HG03025 (cell line): ENCODE measurements at regions not wholly inside any gene's neighbourhood (a gene's known extent, or its start where the extent isn't known, plus 50 kb on each side); places are given as distances from the start of the nearest gene placed in this dataset.
"Not testable (repeated sequence)": the region's sequence is repeated elsewhere in the genome, so short reads cannot be mapped to it uniquely, and the experiment has no call there.

Experiments
- ATAC-seq: cut with Tn5 transposase; IDR thresholded peaks from one replicate; pipeline ENCODE4 v1.9.1; 2021; ENCODE audit warnings: mild to moderate bottlenecking, moderate library complexity; ENCODE audit not compliant: unreplicated experiment, low FRiP score

DNA sequence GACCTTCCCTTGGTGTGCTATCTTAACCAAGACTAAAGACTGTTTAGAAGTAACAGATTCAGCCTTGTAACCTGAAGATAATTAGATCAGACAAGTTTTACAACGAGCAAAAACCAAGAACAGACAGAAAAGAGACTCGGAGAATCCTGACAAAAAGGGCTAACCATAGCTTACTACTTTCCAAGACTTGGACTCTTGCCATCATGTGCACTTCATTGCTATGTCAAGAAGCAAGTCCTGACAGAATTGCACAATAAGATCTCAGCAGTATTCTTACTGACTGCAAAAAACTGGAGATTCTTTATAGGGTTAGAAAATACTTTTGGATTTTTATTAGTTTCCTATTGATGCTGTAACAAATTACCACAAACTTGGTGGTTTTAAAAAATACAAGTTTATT, 1539.0 kb upstream of the NUDT12 start:
- ATAC-seq: no peak

- ATAC-seq: no peak
Observed at GRCh38 chr5:105088961-105089360, 1526.4 kb upstream of the NUDT12 start.

GRCh38 chr5:105088102-105088501, 1525.5 kb upstream of the NUDT12 start:
- no peak for ATAC-seq

- no peak for ATAC-seq
Observed at GRCh38 chr5:105057893-105058292, 1495.3 kb upstream of the NUDT12 start.

DNA sequence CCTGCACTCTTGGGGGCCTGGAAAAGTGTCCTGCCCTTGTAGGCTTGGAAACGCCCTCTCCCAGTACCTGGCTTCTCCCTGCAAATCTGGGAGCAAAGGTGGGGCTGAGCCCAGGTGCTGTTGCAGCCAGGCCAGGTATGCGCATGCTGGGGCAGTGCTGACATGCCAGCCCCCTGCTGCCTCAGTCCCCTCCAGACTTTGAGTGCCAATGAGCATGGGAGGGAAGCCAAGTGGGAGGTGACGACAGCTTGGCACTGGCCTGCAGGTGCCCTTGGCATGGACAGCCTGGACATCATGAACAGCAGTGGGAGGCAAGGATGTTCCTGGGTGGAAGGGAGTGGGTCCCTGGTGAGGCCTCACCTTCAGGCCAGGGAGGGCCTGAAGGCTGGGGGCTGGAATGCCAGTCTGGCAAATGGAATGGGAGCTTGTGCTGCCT, 1494.4 kb upstream of the NUDT12 start:
- ATAC-seq: no peak

DNA sequence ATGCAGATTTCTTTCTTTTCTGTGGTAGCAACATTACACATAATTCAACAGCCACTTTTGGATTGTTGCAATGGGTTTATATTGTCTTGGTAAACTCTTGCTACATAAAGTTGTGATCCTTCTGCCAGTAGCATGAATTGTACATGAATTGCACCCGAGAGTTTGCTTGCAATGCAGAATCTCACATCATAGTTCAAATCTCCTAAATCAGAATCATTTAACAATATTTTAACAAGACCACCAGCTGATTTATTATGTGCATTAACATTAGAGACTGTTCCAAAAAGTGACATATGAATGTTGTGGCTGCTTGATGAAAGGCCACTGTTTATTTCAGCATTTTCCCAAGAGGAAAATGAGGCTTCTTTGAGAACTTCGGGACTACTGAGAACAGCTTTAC, 1491.8 kb upstream of the NUDT12 start:
- no peak for ATAC-seq

DNA sequence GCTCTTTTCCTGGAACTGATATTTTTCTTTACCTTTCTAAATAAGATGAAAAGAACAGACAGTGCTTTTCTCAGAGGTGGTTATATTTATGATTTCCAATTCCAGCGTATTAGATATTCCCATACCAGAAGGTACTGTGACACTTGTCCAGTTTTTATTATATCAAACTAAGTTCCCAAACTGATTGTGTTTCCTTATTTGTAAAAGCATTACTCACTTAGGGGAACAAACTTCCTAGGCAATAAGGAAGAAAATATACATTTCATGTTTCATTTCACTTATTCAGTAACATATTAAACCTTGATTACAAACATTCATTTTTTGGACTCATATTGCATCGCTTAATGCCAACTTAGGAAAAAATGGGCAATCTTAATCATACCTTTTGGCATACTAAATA, 1480.0 kb upstream of the NUDT12 start:
- ATAC-seq: no peak

DNA sequence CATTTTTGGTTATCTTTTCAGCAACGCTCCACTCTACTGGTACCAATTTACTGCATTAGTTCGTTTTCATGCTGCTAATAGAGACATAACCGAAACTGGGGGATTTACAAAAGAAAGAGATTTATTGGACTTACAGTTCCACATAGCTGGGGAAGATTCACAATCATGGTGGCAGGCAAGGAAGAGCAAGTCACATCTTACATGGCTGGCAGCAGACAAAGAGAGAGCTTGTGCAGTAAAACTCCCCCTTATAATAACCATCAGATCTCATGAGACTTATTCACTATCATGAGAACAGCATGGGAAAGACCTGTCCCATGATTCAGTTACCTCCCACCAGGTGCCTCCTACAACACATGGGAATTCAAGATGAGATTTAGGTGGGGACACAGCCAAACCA, 1474.2 kb upstream of the NUDT12 start:
- ATAC-seq: not testable (repeated sequence)

DNA sequence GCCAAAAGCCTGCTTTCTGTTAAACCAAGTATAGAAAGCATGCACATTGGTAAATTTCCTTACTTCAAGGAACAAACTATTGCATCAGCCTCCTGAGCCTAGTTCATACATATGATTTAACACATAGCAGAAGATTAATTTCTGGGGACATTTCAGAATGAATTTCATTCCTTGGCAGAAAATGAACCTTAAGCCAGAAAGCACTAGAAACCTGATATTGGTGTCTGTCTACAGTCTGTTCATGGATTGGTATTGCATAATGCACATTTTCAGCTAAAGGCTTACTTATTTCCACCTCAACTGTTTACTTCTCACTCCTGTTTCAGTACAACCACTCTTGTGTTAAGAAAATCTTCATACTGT, 1471.8 kb upstream of the NUDT12 start:
- no peak for ATAC-seq

- no peak for ATAC-seq
Observed at GRCh38 chr5:105033637-105034400, 1471.2 kb upstream of the NUDT12 start.

GRCh38 chr5:105032917-105033316, 1470.3 kb upstream of the NUDT12 start:
- no peak for ATAC-seq

DNA sequence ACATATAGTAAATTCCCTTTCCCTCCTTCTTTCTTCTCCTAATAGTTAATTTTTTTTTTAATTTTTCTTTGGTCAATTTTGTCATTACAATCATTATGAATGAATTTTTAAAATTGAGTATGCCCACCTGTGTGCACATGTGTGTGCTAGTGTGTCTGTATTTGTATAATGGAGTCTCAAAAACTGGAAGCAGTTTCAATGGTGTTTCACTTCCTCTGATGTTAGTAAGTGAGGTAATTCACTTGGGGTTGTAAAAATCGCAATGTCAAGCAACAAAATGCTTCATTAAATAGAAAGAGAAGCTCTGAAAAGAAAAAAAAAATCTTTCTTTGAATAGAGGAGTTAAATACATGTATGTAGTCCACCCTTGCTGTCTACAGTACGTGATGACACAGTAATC, 1467.6 kb upstream of the NUDT12 start:
- no peak for ATAC-seq

GRCh38 chr5:105015098-105015497, 1452.5 kb upstream of the NUDT12 start:
- no peak for ATAC-seq

DNA sequence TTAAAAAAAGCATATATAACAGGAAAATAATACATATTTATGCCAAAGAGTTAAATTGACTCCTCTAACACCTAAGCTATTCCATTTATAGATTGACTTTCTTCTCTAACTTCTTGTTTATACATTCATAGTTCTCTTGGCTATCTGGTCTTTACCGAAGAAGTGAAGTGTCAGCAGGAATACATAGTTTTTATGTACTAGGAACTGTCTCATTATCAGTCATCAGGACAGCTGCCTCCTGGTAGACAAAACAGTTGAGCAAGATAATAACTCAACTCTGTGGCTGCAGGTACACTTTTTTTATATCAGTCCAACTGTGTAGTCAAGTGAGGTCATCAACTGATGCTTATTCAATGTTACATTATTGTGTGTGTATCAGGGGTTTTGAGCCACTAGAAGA, 1436.0 kb upstream of the NUDT12 start:
- no peak for ATAC-seq

GRCh38 chr5:104998169-104998568, 1435.6 kb upstream of the NUDT12 start:
- ATAC-seq: no peak

DNA sequence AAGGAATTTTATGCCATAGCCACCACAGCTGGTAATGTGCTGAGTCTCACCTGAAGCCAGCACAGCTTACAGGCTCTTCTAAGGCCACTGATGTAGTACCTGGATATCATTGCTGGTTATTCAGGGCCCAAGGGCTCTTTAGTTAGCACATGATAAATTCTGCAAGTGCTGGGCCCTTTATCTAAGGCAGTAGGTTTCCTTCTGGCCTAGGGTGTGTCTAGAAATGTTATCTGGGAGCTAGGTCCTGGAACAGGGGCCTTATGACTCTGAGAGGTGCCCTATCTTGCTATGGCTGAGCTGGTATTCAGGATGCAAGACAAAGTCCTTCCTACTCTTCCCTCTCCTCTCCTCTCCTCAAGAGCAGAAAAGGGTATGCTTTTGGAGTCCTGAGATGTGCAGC, 1424.5 kb upstream of the NUDT12 start:
- ATAC-seq: no peak

DNA sequence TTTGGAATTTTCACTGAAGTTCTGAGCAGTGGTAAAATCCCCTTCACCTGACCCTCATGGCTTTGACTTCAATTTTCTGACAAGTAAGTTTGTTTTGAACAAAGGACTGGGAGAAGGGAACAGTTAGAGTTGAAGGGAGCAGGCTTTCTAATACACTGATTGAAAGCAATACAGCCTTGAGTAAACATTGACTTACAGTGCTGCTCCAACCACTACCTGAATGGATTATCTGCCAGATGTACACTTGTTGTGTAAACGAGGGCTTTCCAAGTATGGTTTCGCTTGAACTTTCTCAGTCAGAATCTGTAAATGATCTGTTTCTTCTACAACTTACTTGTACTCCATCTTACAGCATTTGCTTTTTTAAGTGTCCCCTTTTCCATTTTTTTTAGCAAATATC, 1414.9 kb upstream of the NUDT12 start:
- ATAC-seq: no peak

DNA sequence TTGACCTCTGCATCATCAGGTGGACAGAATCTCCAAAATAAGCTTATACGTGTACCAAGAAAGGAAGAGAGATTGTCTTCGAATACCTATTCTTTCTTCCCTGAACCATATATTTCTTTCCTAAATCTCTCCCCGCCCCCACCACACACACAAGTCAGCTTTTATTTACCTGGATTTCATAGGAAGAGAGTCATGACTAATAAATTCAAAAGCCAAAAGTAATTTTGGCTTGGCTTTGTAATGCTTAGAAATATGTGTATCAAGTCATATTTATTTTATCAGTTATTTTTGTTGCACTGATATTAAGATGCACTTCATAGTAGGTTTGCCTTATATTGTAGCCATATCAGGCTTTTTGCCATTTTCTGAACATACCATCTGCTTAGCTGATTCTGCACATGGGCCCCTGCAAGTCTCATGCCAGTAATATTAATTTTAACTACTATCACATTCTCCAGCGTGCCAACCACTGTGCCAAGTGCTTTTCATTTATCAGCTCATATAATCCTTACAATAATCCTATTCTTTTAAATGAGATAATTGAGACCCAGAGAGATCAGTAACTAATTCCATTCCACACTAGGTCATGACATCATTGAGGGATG, 1405.3 kb upstream of the NUDT12 start:
- no peak for ATAC-seq

- no peak for ATAC-seq
Observed at GRCh38 chr5:104965006-104965405, 1402.4 kb upstream of the NUDT12 start.

DNA sequence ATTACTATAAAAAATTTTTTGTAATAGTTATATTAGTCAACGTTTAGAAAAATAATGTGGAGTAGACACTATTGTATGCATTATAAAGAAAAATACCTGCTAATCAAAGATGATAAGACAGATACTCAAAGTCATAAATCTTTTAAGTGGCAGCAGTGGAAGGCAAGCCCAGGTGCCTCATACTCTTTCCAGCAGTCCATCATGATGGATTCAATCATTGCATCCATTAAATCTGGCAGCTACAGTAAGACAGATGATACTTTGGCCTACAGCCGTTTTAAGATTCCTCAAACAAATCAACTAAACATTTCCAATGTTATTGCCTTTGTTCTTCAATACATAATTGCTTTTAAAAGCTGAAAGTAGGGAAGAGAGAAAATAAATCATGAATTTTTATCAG, 1392.9 kb upstream of the NUDT12 start:
- ATAC-seq: no peak

DNA sequence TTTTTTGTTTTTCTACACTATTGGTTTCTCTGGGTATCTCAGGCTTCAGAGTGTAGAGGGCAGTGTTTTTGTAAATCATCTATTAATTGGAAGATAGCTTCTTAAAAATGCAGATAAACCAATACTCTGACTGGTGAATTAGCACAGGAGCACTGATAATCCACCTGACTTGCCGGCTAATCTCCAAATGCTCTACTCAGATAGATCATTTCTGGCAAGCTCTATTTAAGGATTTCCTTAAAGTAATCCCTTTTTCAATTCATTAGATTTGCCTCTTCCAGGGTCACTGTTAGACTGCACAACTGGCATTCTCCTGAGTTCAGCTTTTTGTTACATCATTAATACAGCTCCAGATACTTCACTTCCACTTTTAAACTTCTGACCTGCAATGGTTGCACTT, 1390.3 kb upstream of the NUDT12 start:
- no peak for ATAC-seq

- no peak for ATAC-seq
Observed at GRCh38 chr5:104951829-104952228, 1389.2 kb upstream of the NUDT12 start.
